ENCODE measurements at regions not wholly inside any gene's neighbourhood (a gene's known extent, or its start where the extent isn't known, plus 50 kb on each side); places are given as distances from the start of the nearest gene placed in this dataset.

DNA sequence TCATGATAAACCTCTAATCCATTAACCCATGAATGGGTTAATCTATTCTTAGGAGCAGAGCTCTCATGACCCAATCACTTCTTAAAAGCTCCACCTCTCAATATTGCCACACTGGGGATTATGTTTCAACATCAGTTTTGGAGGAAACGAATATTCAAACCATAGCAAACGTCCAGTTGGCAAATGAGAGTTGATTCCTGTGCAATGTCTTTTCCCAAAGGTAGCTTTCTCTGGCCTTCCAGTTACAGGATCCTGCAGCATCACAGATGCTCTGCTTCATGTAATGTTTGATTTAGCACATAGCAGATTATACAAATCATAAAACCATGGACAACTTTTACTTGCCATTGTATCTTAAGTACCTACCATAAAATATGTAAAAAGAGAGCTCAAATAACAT is 481.0 kb downstream of the TNS1 start:
- H3K4me1 ChIP-seq (ENCODE audit: insufficient read depth, low read length, poor library complexity, severe bottlenecking) = no peaks in the 10 kb centered on the region
- no peak overlapping the region for H3K27ac ChIP-seq (ENCODE audit: low read depth, low read length, poor library complexity, severe bottlenecking)
- ChIA-PET POLR2A (ENCODE audit: low non-redundant PET) (no interaction called here), CTCF (no interaction called here)
- no TSS peak for BruUV-seq (replicated peaks)
- DNase-seq (ENCODE audit: low spot score) = no peak
- H3K9me3 ChIP-seq (ENCODE audit: low read depth, low read length, poor library complexity, severe bottlenecking) = no peaks in the 10 kb centered on the region
- H3K27me3 ChIP-seq (replicated peaks; ENCODE audit: insufficient read depth, low read depth, low read length, poor library complexity) = no peaks in the 10 kb centered on the region
- no peak overlapping the region for H3K4me3 ChIP-seq (ENCODE audit: low read depth, low read length, poor library complexity, severe bottlenecking)
- intact Hi-C loops (cut with micrococcal nuclease; ENCODE audit: unreplicated experiment) = no loop called here
- TF ChIP-seq, protein P1, sequence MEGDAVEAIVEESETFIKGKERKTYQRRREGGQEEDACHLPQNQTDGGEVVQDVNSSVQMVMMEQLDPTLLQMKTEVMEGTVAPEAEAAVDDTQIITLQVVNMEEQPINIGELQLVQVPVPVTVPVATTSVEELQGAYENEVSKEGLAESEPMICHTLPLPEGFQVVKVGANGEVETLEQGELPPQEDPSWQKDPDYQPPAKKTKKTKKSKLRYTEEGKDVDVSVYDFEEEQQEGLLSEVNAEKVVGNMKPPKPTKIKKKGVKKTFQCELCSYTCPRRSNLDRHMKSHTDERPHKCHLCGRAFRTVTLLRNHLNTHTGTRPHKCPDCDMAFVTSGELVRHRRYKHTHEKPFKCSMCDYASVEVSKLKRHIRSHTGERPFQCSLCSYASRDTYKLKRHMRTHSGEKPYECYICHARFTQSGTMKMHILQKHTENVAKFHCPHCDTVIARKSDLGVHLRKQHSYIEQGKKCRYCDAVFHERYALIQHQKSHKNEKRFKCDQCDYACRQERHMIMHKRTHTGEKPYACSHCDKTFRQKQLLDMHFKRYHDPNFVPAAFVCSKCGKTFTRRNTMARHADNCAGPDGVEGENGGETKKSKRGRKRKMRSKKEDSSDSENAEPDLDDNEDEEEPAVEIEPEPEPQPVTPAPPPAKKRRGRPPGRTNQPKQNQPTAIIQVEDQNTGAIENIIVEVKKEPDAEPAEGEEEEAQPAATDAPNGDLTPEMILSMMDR (conservative IDR thresholded peaks at IDR 0.05; ENCODE audit: low read depth, low read length) = no peak
- TF ChIP-seq EZH2 (IDR thresholded peaks at IDR 0.05; ENCODE audit: borderline replicate concordance, low read depth, low read length, poor library complexity, severe bottlenecking) = no peak
- H3K36me3 ChIP-seq (ENCODE audit: insufficient read depth, low read length, poor library complexity, severe bottlenecking) = no peaks in the 10 kb centered on the region

DNA sequence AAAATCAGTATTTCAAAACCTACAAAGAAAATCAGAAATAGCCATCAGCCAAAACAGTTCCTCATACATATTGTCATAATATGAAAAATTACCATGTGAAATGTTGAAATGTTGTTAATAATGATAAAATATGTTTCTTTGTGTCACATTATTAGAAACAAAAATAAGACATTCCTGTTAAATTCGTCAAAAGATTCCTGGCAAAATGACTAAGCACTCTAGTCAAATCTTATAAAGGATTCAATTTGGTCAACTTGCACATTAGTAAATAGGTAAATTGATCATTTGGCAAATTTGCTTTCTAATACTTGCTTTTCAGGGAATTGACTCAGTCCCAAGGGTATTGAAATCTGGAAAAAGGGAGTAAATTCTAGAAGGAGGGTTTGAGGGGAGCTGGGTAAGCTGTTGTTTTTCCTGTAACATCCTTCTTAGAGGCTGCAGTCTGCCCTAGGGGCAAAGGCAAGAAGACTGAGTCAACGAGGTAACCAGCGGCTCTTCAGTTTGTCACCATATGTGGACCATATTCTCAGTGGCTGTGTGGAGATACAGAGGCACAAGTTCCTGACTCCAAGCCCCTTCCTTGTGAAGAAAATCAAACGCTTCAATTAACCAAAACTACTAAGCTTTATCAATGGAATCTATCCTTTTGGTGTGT is 482.3 kb downstream of the TNS1 start:
- TF ChIP-seq, protein P1 (conservative IDR thresholded peaks at IDR 0.05; ENCODE audit: low read depth, low read length) = no peak
- TF ChIP-seq EZH2 (IDR thresholded peaks at IDR 0.05; ENCODE audit: borderline replicate concordance, low read depth, low read length, poor library complexity, severe bottlenecking) = no peak
- BruUV-seq (replicated peaks) = no TSS peak

DNA sequence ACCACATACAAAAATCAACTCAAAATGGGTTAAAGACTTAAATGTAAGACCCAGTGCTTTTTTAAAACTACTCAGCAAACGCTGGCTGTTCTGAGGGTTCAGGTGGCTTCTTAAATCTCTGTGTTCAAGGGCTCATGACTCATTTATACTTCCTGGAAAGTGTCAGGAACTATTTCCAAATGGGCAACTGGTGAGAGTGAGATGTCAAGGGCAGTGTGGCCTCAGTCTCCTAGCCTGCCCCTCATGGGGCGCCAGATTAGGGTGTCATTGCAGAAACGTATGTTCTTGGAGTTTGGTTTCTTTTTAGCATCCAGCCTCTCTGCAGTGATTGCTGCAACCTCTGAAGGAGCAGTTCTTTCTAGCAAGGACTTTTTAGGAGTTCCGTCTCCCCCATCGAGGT is 485.4 kb downstream of the TNS1 start:
- CTCF ChIA-PET = no interaction called here
- POLR2A ChIA-PET (ENCODE audit: low non-redundant PET) = no interaction called here
- BruUV-seq (replicated peaks) = no TSS peak

More for the DNA sequence above, 482.3 kb downstream of the TNS1 start:
- Histone ChIP-seq H3K27me3 (replicated peaks; ENCODE audit: insufficient read depth, low read depth, low read length, poor library complexity) (no peaks in the 10 kb centered on the region), H3K27ac (ENCODE audit: low read depth, low read length, poor library complexity, severe bottlenecking) (no peak overlapping the region), H3K36me3 (ENCODE audit: insufficient read depth, low read length, poor library complexity, severe bottlenecking) (no peaks in the 10 kb centered on the region), H3K4me3 (ENCODE audit: low read depth, low read length, poor library complexity, severe bottlenecking) (no peak overlapping the region), H3K9me3 (ENCODE audit: low read depth, low read length, poor library complexity, severe bottlenecking) (no peaks in the 10 kb centered on the region), H3K4me1 (ENCODE audit: insufficient read depth, low read length, poor library complexity, severe bottlenecking) (no peaks in the 10 kb centered on the region)
- intact Hi-C loops (cut with micrococcal nuclease; ENCODE audit: unreplicated experiment) = no loop called here
- no peak for DNase-seq (ENCODE audit: low spot score)
- ChIA-PET POLR2A (ENCODE audit: low non-redundant PET) (no interaction called here), CTCF (no interaction called here)

More for the DNA sequence above, 485.4 kb downstream of the TNS1 start:
- Histone ChIP-seq H3K36me3 (ENCODE audit: insufficient read depth, low read length, poor library complexity, severe bottlenecking) (no peaks in the 10 kb centered on the region), H3K4me1 (ENCODE audit: insufficient read depth, low read length, poor library complexity, severe bottlenecking) (no peaks in the 10 kb centered on the region), H3K4me3 (ENCODE audit: low read depth, low read length, poor library complexity, severe bottlenecking) (no peak overlapping the region), H3K27me3 (replicated peaks; ENCODE audit: insufficient read depth, low read depth, low read length, poor library complexity) (no peaks in the 10 kb centered on the region), H3K27ac (ENCODE audit: low read depth, low read length, poor library complexity, severe bottlenecking) (no peak overlapping the region), H3K9me3 (ENCODE audit: low read depth, low read length, poor library complexity, severe bottlenecking) (no peaks in the 10 kb centered on the region)
- intact Hi-C loops (cut with micrococcal nuclease; ENCODE audit: unreplicated experiment) = loop anchor here (2.0 to 10.0 kb wide), 3 partner anchors 353 to 995 kb away; no protein-coding TSS in a partner anchor
- DNase-seq (ENCODE audit: low spot score) = no peak
- TF ChIP-seq EZH2 (IDR thresholded peaks at IDR 0.05; ENCODE audit: borderline replicate concordance, low read depth, low read length, poor library complexity, severe bottlenecking) = no peak
- TF ChIP-seq, protein P1 (conservative IDR thresholded peaks at IDR 0.05; ENCODE audit: low read depth, low read length) = no peak
